GM12878 (cell line): ENCODE measurements at regions not wholly inside any gene's neighbourhood (a gene's known extent, or its start where the extent isn't known, plus 50 kb on each side); places are given as distances from the start of the nearest gene placed in this dataset.

Source experiments
- ATAC-seq: fragments of 200-7000 bp; cut with Tn5 transposase; 3 replicates; pipeline ENCODE4 v1.9.1; 2020; ENCODE audit warnings: mild to moderate bottlenecking, moderate library complexity
- BruUV-seq: library from RNA; stranded (reverse); fragments of 400-500 nt; replicated peaks from 2 replicates; lab custom pipeline; 2021; lab: Mats Ljungman, UMichigan
- CTCF ChIA-PET: fragments of 300-600 bp; sonication (Branson Sonifier 250); formaldehyde crosslinking; extraction: SDS; loops from one replicate; lab custom pipeline; 2021; ENCODE audit warnings: inconsistent platforms; lab: Yijun Ruan, JAX
- POLR2A ChIA-PET: fragments of 350-600 bp; formaldehyde crosslinking; extraction: SDS; loops from one replicate; lab custom pipeline; 2021; ENCODE audit warnings: inconsistent platforms; lab: Charles Lee
- RAD21 ChIA-PET: fragments of 300-600 bp; sonication (Branson Sonifier 250); formaldehyde crosslinking; loops from one replicate; lab custom pipeline; 2023; ENCODE audit warnings: antibody characterized with exemption; ENCODE audit not compliant: unreplicated experiment; lab: Charles Lee
- SMC1A ChIA-PET: fragments of 300-600 bp; sonication (Branson Sonifier 250); formaldehyde crosslinking; loops from one replicate; lab custom pipeline; 2023; ENCODE audit not compliant: unreplicated experiment, uncharacterized antibody; lab: Charles Lee
- DNase-seq: peaks from one replicate; pipeline ENCODE4 v3.0.0-alpha.2; 2011; ENCODE audit warnings: low read depth, low spot score
- FAIRE-seq: peaks from 3 replicates; lab custom pipeline; 2011; peaks lifted over from hg19 to GRCh38; lab: Jason Lieb, UNC
- H2AFZ ChIP-seq: 2 replicates; pipeline ENCODE4 v1.6.0; 2011; ENCODE audit warnings: low read depth, low read length, control low read depth; ENCODE audit not compliant: control insufficient read depth
- H3K27ac ChIP-seq: 2 replicates; pipeline ENCODE4 v1.5.1; 2011; ENCODE audit warnings: control low read depth; ENCODE audit not compliant: control insufficient read depth, insufficient read depth
- H3K27me3 ChIP-seq, 2 experiments: replicated peaks in 1 of 2; 2 replicates each; pipeline versions ENCODE4 v1.6.0 to v1.6.1; 2011; ENCODE audit warnings: low read length in 1 of 2; ENCODE audit not compliant: control insufficient read depth in 2 of 2, insufficient read depth in 2 of 2
- H3K36me3 ChIP-seq, 2 experiments: 2 replicates each; pipeline ENCODE4 v1.5.1; 2011; ENCODE audit warnings: low read length in 1 of 2; ENCODE audit not compliant: control insufficient read depth in 2 of 2, insufficient read depth in 2 of 2
- H3K4me1 ChIP-seq: 2 replicates; pipeline ENCODE4 v1.6.1; 2011; ENCODE audit warnings: mild to moderate bottlenecking, low read length, moderate library complexity, mixed read lengths; ENCODE audit not compliant: control insufficient read depth, insufficient read depth
- H3K4me2 ChIP-seq: 2 replicates; pipeline ENCODE4 v1.6.0; 2011; ENCODE audit warnings: control low read depth; ENCODE audit not compliant: control insufficient read depth, insufficient read depth
- H3K4me3 ChIP-seq: fragments of 200-600 bp; sonication (generic); 2 replicates; pipeline ENCODE4 v1.5.1; 2016
- H3K79me2 ChIP-seq: 2 replicates; pipeline ENCODE4 v1.6.0; 2011; ENCODE audit warnings: low read length; ENCODE audit not compliant: control insufficient read depth, insufficient read depth
- H3K9ac ChIP-seq: 2 replicates; pipeline ENCODE4 v1.8.0; 2011; ENCODE audit warnings: low read length, control low read depth, mixed read lengths; ENCODE audit not compliant: control insufficient read depth, insufficient read depth
- H3K9me3 ChIP-seq: replicated peaks from 3 replicates; pipeline ENCODE4 v1.5.1; 2011; ENCODE audit warnings: mild to moderate bottlenecking, low read length; ENCODE audit not compliant: control insufficient read depth, insufficient read depth
- H4K20me1 ChIP-seq: 2 replicates; pipeline ENCODE4 v1.6.0; 2011; ENCODE audit not compliant: control insufficient read depth, insufficient read depth
- BCL11A ChIP-seq: IDR thresholded peaks from 2 replicates; pipeline ENCODE4 v1.6.1; 2011; ENCODE audit warnings: low read depth, low read length
- BHLHE40 ChIP-seq, 2 experiments: fragments of 450-650 bp in 1 of 2; IDR thresholded peaks; 2 replicates each; pipeline ENCODE4 v1.6.1; 2011 to 2017; ENCODE audit warnings: low read depth in 2 of 2, borderline replicate concordance in 1 of 2, improper control_type of control experiment in 1 of 2, low read length in 1 of 2, mild to moderate bottlenecking in 1 of 2
- CEBPB ChIP-seq, 2 experiments: fragments of 150-350 bp in 1 of 2; IDR thresholded peaks; 2 replicates each; pipeline ENCODE4 v1.6.1; 2012 to 2014; ENCODE audit warnings: low read depth in 2 of 2, low read length in 2 of 2, borderline replicate concordance in 1 of 2, inconsistent platforms in 1 of 2
- CHD1 ChIP-seq: IDR thresholded peaks from 2 replicates; pipeline ENCODE4 v1.6.1; 2012; ENCODE audit warnings: low read depth, low read length, improper control_type of control experiment
- CREM ChIP-seq: IDR thresholded peaks from 2 replicates; pipeline ENCODE4 v1.6.1; 2014; ENCODE audit warnings: antibody characterized with exemption, low read depth
- HCFC1 ChIP-seq: fragments of 150-350 bp; IDR thresholded peaks from 2 replicates; pipeline ENCODE4 v1.6.1; 2014; ENCODE audit warnings: low read length
- IKZF1 ChIP-seq: fragments of 450-650 bp; conservative IDR thresholded peaks from 2 replicates; pipeline ENCODE4 v1.6.1; 2017; ENCODE audit warnings: antibody characterized with exemption, mild to moderate bottlenecking
- JUNB ChIP-seq: IDR thresholded peaks from 2 replicates; pipeline ENCODE4 v1.6.1; 2016; ENCODE audit warnings: antibody characterized with exemption, mild to moderate bottlenecking
- JUND ChIP-seq: IDR thresholded peaks from 2 replicates; pipeline ENCODE4 v1.6.1; 2012; ENCODE audit warnings: low read depth, mild to moderate bottlenecking, low read length, improper control_type of control experiment, moderate library complexity
- MLLT1 ChIP-seq: fragments of 450-650 bp; IDR thresholded peaks from 2 replicates; pipeline ENCODE4 v1.6.1; 2016; ENCODE audit warnings: mild to moderate bottlenecking
- MTA2 ChIP-seq: fragments of 450-650 bp; IDR thresholded peaks from 2 replicates; pipeline ENCODE4 v1.6.1; 2016; ENCODE audit warnings: low read depth, mild to moderate bottlenecking, moderate library complexity
- POLR2AphosphoS2 ChIP-seq: IDR thresholded peaks from 2 replicates; pipeline ENCODE4 v1.6.1; 2011; ENCODE audit warnings: low read depth, mild to moderate bottlenecking, low read length, improper control_type of control experiment, moderate library complexity
- POLR2AphosphoS5 ChIP-seq: IDR thresholded peaks from 2 replicates; pipeline ENCODE4 v1.6.1; 2011; ENCODE audit warnings: mild to moderate bottlenecking, low read length, inconsistent platforms
- RUNX3 ChIP-seq: IDR thresholded peaks from 2 replicates; pipeline ENCODE4 v1.6.1; 2012; ENCODE audit warnings: low read length, inconsistent platforms
- SIX5 ChIP-seq: IDR thresholded peaks from 2 replicates; pipeline ENCODE4 v1.6.1; 2011; ENCODE audit warnings: mild to moderate bottlenecking, low read depth, low read length, moderate library complexity; ENCODE audit not compliant: severe bottlenecking
- ZBED1 ChIP-seq: IDR thresholded peaks from 2 replicates; pipeline ENCODE4 v1.6.1; 2016; ENCODE audit warnings: borderline replicate concordance
- ZNF592 ChIP-seq: fragments of 450-650 bp; IDR thresholded peaks from 2 replicates; pipeline ENCODE4 v1.6.1; 2017; ENCODE audit warnings: mild to moderate bottlenecking, moderate library complexity
- WGBS: methylation state at CpG from one replicate; pipeline ENCODE4 v1.1.6; 2016; ENCODE audit warnings: low lambda C conversion rate; ENCODE audit not compliant: insufficient replicate concordance, insufficient coverage; ENCODE audit errors: missing lambda C conversion rate; 5-methylcytosine and 5-hydroxymethylcytosine counted together
- in situ Hi-C: fragments of 300-500 bp; cut with MboI; formaldehyde crosslinking; loops from 9 replicates; pipeline ENCODE4 v1.14.3; 2018; ENCODE audit warnings: mixed read lengths
- intact Hi-C: fragments of 100-400 bp; cut with micrococcal nuclease; formaldehyde crosslinking; loops from one replicate; pipeline ENCODE4 v1.14.2; 2022; ENCODE audit not compliant: unreplicated experiment

GRCh38 chr2:181374781-181375675, 82.2 kb upstream of the ITGA4 start (continued):
- TF ChIP-seq ZNF592, result no peak
- TF ChIP-seq POLR2AphosphoS5, result no peak

- WGBS, result 75% methylated on average over 6 of the region's 6 CpGs
- no peak for ATAC-seq
- ChIA-PET SMC1A (interaction anchor here (2.5 kb wide), 1 partner anchor 11 kb away, joined by 9 read pairs; no protein-coding TSS in a partner anchor), POLR2A (no interaction called here), RAD21 (no interaction called here), CTCF (interaction anchor here (0.7 to 2.9 kb wide), 2 partner anchors 19 to 208 kb away, joined by 3 to 6 read pairs; no protein-coding TSS in a partner anchor)
- Histone ChIP-seq H3K27me3 (no peaks in the 10 kb centered on the region), H3K9me3 (no peaks in the 10 kb centered on the region), H4K20me1 (no peaks in the 10 kb centered on the region), H3K4me3 (no peak overlapping the region), H3K79me2 (no peaks in the 10 kb centered on the region), H2AFZ (no peak overlapping the region), H3K4me2 (no peak overlapping the region), H3K27ac (no peak overlapping the region), H3K4me1 (peaks cover 25% of the 10 kb centered on the region), H3K9ac (no peak overlapping the region), H3K36me3 (no peaks in the 10 kb centered on the region)
- no peak for FAIRE-seq
- TF ChIP-seq BHLHE40 (IDR thresholded peaks at IDR 0.05; ENCODE audit: borderline replicate concordance in 1 of 2, low read depth in 2 of 2, low read length in 1 of 2) (no peak), MTA2 (no peak), ZBED1 (no peak), JUNB (no peak), POLR2AphosphoS2 (no peak), BCL11A (no peak), SIX5 (no peak), CREM (no peak), JUND (no peak), RUNX3 (no peak), CEBPB (IDR thresholded peaks at IDR 0.05; ENCODE audit: borderline replicate concordance in 1 of 2, low read depth in 2 of 2, low read length in 2 of 2) (no peak), CHD1 (no peak), MLLT1 (no peak), IKZF1 (no peak), HCFC1 (no peak)
- no TSS peak for BruUV-seq
- intact Hi-C loops (no loop called here), in situ Hi-C loops (no loop called here)
- DNase-seq, result no peak
Observed at GRCh38 chr2:181376442-181376841, 80.7 kb upstream of the ITGA4 start.
